Stimulated activated CD4-positive, alpha-beta T cell treated with anti-CD3 and anti-CD28 coated beads, Interleukin-15, amount 100 ng/mL, for 48 hours (primary cell): ENCODE measurements at regions not wholly inside any gene's neighbourhood (a gene's known extent, or its start where the extent isn't known, plus 50 kb on each side); places are given as distances from the start of the nearest gene placed in this dataset.

Experiments
- DNase-seq, 2 donors: peaks; one replicate each; pipeline ENCODE4 v3.0.0-alpha.2; 2020; ENCODE audit warnings: low read depth in 2 of 2

DNA sequence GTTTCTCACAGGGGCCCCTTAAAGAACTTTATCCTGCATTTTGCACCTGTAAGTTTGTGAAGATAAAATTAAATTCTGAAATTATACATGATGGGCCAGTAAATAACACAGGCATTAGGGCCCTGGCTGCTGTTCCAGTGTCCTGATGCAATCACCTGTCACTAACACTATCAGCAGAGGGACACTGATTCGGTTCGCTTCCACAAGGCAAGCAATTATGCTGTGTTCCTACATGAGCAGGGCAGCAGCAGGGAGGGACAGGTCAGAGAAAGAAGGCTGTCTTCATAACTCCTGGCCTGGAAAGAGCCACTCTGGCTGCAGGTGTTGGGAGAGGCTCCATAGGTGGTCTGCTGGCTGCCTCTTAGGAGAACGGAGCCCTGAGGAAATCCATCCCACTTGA, 487.3 kb downstream of the MID1IP1 start:
- DNase-seq, result no peak

GRCh38 chrX:39289827-39290226, 488.6 kb downstream of the MID1IP1 start:
- no peak for DNase-seq

DNA sequence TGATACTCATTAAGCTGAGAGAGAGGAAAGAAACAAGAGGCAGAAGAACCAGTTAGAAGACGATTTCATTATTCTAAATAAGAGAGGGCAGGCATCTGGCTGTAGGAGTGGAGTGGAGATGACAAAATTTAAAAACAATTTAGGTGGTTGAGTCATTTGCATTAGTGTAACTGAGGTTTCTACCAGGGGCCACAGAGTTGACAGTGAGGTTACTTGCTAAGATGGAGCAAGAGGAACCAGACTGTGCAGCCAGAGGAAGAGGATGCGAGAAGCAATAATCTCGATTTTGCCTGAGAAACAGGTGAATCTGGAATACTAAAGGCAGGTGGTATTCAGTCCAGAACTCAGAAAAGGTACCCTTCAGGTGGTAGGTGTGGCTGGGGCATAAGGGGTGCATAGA, 491.9 kb downstream of the MID1IP1 start:
- no peak for DNase-seq

DNA sequence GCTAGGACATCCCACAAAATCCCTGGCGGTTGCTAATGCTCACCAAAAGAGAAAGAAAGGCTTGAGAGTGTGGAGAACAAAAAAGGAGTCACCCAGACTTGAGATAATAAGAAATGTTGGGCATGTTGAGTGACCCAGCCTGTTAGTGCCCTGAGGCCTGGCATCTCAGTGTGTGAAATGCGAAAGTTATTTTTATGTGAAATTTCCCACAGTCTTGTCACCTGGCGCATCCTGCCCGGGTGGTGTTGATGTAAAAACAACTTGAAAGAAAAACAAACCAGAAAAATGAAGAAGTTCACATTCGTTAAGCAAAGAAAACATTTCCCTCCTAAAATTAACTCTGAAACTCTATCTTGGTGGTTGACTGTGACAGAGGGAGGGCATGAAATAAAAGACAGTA, 495.2 kb downstream of the MID1IP1 start:
- DNase-seq, result no peak

GRCh38 chrX:39298821-39299220, 497.6 kb downstream of the MID1IP1 start:
- DNase-seq, result no peak

DNA sequence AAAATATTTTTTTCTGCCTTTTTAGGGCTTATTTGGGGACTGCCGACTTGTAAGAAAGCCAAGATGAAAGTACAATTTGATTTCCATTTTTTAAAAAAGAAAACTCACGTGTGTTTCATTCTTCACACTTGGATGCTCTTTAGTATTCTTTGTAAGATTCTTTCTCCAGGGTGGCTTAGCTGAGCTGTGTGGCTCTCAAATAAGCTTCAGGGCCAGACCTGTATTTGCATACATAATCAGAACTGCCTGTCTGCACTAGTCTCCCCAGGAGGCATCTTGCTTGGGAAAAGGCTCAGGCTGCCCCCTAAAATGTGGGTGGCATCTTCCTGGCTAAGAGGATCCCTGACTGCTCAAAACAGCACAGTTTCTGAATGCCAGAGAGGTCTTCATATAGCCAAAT, 498.4 kb downstream of the MID1IP1 start:
- no peak for DNase-seq

DNA sequence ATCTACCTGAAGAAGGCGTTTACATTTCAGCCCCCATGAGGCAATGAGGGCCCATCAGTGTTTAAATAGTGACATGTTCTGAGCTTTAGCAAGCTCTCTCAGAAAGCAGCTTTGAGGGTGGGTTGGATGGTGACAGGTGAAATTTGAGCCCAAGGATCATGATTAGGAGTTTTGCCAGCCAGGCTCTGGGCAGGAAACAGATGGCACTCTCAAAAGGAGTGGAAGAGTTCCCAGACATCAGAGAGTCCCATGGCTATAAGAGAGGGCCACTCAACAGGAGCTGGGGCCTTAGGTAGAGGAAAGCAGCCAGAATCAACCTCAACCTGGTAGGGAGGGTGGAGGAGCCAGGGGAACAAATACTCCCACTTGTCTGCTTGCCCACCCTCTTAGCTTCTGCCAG, 499.8 kb downstream of the MID1IP1 start:
- no peak for DNase-seq

DNA sequence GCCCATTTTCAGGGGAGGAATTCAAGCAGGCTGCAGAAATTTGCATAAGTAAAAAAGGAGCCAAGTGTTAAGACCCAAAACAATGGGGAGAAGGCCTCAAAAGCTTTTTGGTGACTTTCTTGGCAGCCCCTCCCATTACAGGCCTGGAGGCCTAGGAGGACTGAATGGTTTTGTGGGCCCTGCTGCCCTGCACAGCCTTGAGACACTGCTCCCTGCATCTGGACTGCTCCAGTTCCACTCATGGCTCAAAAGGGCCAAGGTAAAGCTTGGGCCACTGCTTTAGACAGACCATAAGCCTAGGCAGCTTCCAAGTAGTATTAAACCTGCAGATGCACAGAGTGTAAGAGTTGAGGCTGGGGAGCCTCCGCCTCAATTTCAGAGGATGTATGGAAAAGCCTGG, 501.6 kb downstream of the MID1IP1 start:
- no peak for DNase-seq

DNA sequence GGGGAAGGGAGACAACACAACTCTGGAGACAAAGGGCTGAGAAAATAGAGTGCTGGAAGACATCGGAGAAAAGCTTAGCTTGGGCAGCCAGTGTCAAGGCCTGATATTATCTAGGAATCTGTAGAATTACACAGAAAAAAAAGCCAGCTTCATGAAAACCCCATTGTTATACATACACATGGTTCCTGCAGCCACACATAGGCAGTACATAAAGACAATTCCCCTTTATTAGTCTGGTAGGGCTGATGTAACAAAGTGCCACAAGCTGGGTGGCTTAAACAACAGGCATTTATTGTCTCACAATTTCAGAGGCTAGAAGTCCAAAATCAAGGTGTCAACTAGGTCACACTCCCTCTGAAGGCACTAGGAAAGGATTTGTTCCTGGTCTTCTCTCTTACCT, 503.5 kb downstream of the MID1IP1 start:
- DNase-seq, result no peak

GRCh38 chrX:39307488-39307887, 506.2 kb downstream of the MID1IP1 start:
- DNase-seq, result no peak

DNA sequence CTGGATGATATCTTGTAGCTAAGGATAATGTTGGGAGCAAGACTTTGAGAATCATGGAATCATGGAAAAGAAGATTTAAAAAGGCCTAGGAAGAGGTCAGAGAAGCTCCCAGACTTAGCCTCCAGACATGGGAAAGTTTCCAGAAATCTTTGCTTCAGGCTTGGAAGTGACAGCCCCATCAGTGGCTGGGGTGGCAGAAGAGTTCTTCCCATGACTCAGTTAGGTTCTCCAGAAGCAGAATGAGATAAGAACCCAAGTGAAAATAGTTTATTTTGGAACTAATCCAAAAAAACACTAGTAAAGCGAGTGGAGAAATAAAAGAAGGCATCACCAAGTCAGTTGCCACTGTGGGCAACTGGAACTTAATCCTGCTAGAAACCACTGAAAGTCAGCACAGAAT, 506.9 kb downstream of the MID1IP1 start:
- DNase-seq, result no peak

DNA sequence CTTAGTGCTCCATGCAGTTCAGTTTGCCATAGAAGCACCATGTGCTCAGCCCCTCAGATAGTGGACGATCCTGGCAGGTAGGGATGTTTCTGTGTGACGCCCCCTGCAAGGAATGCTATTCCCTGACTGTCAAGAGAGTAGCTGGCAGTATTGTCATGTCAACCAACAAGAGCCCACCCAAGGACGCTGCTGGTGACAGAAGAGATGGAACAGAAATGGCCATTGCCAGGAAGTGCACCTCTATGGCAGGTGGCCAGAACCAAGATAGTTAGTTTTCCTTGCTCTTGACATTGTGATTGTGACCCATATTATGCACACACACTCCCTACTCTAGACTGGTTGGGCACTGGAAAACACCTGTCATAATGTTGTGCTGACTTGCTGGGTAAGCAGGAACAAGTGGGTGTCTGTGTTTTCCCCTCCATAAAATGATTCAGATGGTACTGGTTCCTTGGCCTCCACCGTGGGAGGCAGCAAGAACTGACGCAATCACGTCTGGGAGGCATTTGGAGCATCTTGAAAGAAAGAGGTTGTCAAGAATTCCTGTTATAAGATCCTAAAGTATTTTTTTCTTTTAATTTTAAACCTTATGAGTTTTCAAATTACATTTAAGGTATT, 507.9 kb downstream of the MID1IP1 start:
- DNase-seq, result peak; percentile 41 to 57

DNA sequence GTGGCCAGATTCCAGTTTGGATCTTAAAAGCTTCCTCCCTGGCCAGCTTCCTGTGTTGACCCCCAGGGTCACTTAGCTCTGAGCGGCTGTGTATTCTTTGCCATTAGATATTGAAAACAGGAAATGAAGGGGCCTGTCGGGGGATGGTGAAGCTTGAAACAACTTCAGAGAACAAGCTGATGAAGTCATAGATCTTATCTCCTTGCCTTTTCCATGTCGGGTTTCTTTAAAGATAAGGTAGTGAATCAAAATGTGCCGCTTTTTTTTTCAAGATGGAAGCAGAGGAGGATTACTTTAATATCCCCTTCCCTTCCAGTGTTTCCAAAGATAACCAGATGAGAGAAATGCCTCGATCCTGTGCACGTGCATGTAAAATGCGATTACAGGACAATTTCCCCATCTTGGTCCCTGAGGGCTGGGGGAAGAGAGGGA, 508.5 kb downstream of the MID1IP1 start:
- DNase-seq, result peak; percentile 26 to 33

GRCh38 chrX:39310891-39311290, 509.6 kb downstream of the MID1IP1 start:
- no peak for DNase-seq

- DNase-seq, result no peak
Measured at GRCh38 chrX:39311646-39312045, 510.4 kb downstream of the MID1IP1 start.

DNA sequence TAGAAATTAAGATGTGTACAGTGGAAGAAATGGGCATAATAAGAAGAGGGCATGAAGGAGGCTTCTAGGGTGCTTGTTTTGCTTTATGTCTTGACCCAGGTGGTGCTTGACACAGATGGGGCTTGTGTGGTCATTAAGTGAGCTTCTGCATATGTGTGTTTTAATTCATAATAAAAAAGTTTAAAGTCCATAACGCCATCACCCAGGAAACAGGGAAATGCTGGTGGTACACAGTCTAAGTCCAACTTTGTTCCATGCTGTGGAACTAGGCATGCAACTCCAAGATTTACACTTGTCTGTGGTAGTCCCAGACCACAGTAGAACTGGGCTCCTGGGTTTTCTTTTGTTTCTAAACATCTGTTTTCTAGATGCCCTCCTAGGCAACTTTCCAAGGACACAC, 511.9 kb downstream of the MID1IP1 start:
- no peak for DNase-seq

DNA sequence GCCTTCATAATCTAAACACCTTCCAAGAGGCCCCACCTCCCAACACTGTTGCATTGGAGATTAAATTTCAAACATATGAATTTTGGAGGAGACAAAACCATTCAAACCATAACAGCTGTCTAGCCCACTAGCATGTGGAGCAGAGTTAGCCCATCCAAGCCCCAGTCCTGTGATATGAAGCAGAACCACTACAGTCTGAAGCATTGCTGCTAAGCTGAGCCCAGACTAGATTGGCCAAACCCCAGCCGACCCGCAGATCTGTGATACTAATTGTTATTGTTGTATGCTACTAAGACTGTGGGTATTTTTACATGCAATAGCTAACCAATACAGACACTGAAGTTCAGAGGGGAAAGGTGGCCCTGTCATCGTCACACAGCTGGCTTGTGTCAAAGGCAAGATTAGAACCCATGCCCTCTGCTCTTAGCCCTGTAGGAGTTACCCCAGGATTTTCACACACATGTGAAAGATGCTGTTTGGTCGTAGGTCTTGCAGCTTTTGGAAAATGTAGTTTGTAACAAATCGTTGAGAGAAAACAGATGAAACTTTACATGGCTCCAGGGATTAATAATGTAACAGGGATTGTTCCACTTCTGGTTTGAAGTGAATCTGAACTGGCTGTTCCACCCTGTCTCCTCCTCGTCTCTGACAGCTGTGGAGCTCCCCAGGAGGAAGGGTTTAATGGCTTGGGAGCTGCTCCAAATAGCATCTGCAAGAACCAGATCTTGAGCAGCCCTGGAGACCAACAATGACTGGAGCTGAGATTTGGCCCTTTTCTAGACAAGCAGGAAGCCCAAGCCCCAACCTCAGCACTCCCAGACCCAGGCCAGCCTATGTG, 517.5 kb downstream of the MID1IP1 start:
- DNase-seq, result no peak

DNA sequence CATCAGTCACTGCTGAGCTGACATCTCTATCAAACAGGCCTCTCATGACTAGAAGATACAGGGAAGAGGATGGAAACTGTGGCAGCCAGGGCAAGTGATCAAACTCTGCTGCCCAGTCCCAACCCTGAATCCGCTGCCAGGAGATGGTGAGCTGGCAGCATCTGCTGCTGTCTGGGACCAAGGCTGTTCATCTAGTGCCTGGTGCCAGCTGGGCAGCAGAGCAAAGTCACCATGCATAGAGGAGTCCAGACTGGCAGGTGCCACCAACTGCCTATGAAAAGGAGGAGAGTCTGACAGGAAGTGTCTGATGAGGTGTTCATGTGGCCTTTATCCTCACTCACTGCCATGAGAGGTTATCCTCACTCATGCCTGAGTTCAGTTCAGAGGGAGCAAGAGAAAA, 518.9 kb downstream of the MID1IP1 start:
- no peak for DNase-seq

- DNase-seq, result no peak
Measured at GRCh38 chrX:39322496-39322895, 521.2 kb downstream of the MID1IP1 start.

DNA sequence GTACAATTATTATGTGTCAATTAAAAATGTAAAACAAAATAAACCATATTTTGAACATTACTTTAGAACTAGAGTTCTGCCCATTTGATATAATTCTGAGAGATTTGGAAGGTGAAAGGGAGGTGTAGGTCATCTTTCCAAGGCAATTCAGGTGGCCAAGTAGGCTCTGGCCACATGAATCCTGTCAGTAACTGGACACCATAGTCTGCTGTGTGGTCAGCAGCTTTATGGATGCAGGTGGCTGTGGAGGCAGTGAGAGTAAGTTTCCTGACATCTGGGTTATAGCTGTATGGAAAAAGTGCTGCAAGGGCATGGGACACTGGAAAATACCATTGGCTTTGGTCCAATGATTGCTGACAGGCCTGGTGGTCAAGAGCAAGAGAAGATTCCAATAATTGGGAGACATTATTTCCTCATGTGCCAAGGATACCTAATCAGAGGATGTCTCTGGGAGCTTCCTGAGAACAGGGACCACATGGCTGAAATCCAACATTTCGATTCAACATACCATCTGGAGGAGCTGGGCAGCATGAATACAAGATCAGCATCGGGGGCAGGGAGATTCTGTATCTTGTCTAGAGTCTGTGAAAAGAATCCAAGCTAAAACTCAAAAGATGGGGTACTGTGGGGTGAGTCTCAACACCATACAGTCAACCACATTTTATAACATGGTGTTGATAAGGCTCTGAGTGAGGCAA, 523.1 kb downstream of the MID1IP1 start:
- DNase-seq, result no peak

DNA sequence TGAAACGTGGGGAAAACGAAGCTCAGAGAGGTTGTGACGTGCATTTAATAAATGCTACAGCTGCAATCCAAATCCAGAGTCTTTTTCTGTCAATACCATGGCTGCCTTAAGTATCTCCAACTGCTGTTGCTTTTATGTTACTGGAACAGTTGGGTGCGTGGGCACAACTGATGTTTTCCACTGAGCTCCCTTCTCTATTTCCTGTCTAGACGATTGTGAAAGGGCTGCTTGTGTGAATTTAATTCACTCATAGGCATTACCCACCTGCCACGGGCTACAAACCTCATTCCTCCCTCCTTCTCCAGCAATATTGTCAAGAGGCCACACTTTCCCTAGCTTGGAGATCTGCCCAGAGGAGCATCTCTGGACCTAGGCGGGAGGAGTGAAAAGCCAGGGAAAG, 526.0 kb downstream of the MID1IP1 start:
- peak; percentile 36 to 40 for DNase-seq

DNA sequence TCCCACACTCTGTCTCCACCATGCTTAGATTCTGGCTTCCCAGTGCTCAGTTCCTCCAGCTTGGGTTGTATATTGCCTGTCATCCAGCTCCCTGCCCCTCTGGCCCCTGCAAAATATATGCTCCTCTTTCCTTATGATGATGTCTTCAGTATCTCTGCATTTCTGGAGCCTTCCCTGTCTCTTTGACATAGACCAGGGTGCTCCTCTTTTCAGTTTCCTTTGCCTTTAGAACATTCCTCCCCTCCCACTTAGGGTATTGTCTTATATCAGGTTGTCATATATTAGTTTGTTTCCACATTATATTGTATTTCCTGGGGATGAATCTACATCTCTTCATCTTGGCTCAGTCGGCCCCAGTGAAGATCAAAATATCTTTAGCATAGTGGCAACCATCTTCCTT, 526.4 kb downstream of the MID1IP1 start:
- no peak for DNase-seq

- DNase-seq, result no peak
Measured at GRCh38 chrX:39328661-39329060, 527.4 kb downstream of the MID1IP1 start.
